ENCODE measurements at regions not wholly inside any gene's neighbourhood (a gene's known extent, or its start where the extent isn't known, plus 50 kb on each side); places are given as distances from the start of the nearest gene placed in this dataset.

- no peak for TF ChIP-seq CTCF (IDR thresholded peaks at IDR 0.05; ENCODE audit: borderline replicate concordance, insufficient read depth, low read depth, low read length)
- H3K4me3 ChIP-seq (ENCODE audit: low read depth, low read length), result no peak overlapping the region
These were observed 588.4 kb downstream of the SLC4A3 start for GRCh38 chr2:220215785-220216184.

- no peak overlapping the region for H3K4me3 ChIP-seq (ENCODE audit: low read depth, low read length)
- TF ChIP-seq CTCF (IDR thresholded peaks at IDR 0.05; ENCODE audit: borderline replicate concordance, insufficient read depth, low read depth, low read length), result no peak
These were observed 591.9 kb downstream of the SLC4A3 start for GRCh38 chr2:220219371-220219770.

- H3K4me3 ChIP-seq (ENCODE audit: low read depth, low read length), result no peak overlapping the region
- TF ChIP-seq CTCF (IDR thresholded peaks at IDR 0.05; ENCODE audit: borderline replicate concordance, insufficient read depth, low read depth, low read length), result no peak
These were observed 592.6 kb downstream of the SLC4A3 start for GRCh38 chr2:220220009-220220408.

- no peak overlapping the region for H3K4me3 ChIP-seq (ENCODE audit: low read depth, low read length)
- TF ChIP-seq CTCF (IDR thresholded peaks at IDR 0.05; ENCODE audit: borderline replicate concordance, insufficient read depth, low read depth, low read length), result no peak
These were observed 594.6 kb downstream of the SLC4A3 start for GRCh38 chr2:220221992-220222391.

- TF ChIP-seq CTCF (IDR thresholded peaks at IDR 0.05; ENCODE audit: borderline replicate concordance, insufficient read depth, low read depth, low read length), result no peak
- no peak overlapping the region for H3K4me3 ChIP-seq (ENCODE audit: low read depth, low read length)
These were observed 597.5 kb downstream of the SLC4A3 start for GRCh38 chr2:220224691-220225543.

- TF ChIP-seq CTCF (IDR thresholded peaks at IDR 0.05; ENCODE audit: borderline replicate concordance, insufficient read depth, low read depth, low read length), result no peak
- no peak overlapping the region for H3K4me3 ChIP-seq (ENCODE audit: low read depth, low read length)
These were observed 598.6 kb downstream of the SLC4A3 start for GRCh38 chr2:220226076-220226475.

GRCh38 chr2:220226546-220226945 lies 599.1 kb downstream of the SLC4A3 start:
- H3K4me3 ChIP-seq (ENCODE audit: low read depth, low read length), result no peak overlapping the region
- TF ChIP-seq CTCF (IDR thresholded peaks at IDR 0.05; ENCODE audit: borderline replicate concordance, insufficient read depth, low read depth, low read length), result no peak

All from GM12875 (cell line).